ENCODE measurements at regions not wholly inside any gene's neighbourhood (a gene's known extent, or its start where the extent isn't known, plus 50 kb on each side); places are given as distances from the start of the nearest gene placed in this dataset.

- Histone ChIP-seq H3K9ac (ENCODE audit: low read length) (no peak overlapping the region), H2BK15ac (ENCODE audit: low read depth, poor library complexity, severe bottlenecking) (no peak overlapping the region), H2AK5ac (ENCODE audit: low read length, severe bottlenecking) (no peak overlapping the region), H2BK5ac (ENCODE audit: low read depth, low read length, poor library complexity, severe bottlenecking) (no peak overlapping the region), H3K9me3 (ENCODE audit: control insufficient read depth, low read length) (no peaks in the 10 kb centered on the region), H3K14ac (ENCODE audit: low read length in 2 of 2) (no peak overlapping the region), H3K27ac (ENCODE audit: low read length, poor library complexity, severe bottlenecking) (no peak overlapping the region), H3K27me3 (ENCODE audit: control insufficient read depth in 1 of 2, insufficient read depth in 1 of 2, low read length in 2 of 2) (no peaks in the 10 kb centered on the region), H3K79me1 (replicated peaks; ENCODE audit: low read length, poor library complexity, severe bottlenecking) (no peaks in the 10 kb centered on the region), H3K4me2 (ENCODE audit: low read length, poor library complexity, severe bottlenecking) (no peak overlapping the region), H3K4me3 (ENCODE audit: insufficient read depth in 1 of 2, low read depth in 1 of 2, low read length in 2 of 2) (no peak overlapping the region), H2BK12ac (ENCODE audit: low read length in 2 of 2) (no peak overlapping the region), H2AFZ (ENCODE audit: low read depth, low read length) (no peak overlapping the region), H3K18ac (ENCODE audit: low read depth in 1 of 2, low read length in 2 of 2) (no peak overlapping the region), H2BK120ac (ENCODE audit: low read depth, low read length) (no peak overlapping the region), H3K36me3 (ENCODE audit: control insufficient read depth in 1 of 2, insufficient read depth in 2 of 2, low read depth in 1 of 2, low read length in 2 of 2) (no peaks in the 10 kb centered on the region), H4K8ac (ENCODE audit: low read length) (no peak overlapping the region), H3K4ac (ENCODE audit: low read depth in 1 of 2, low read length in 2 of 2) (no peak overlapping the region), H3K4me1 (ENCODE audit: control insufficient read depth, insufficient read depth, low read depth, low read length) (no peaks in the 10 kb centered on the region), H4K91ac (ENCODE audit: low read length) (no peak overlapping the region), H3K23ac (ENCODE audit: low read length in 2 of 2) (no peak overlapping the region)
- 71% methylated on average over 1 of the region's 1 CpG for WGBS
- DNase-seq: no peak
These were observed 68.5 kb upstream of the TENT5A start for GRCh38 chr6:81820980-81821379.

GRCh38 chr6:81820422-81820821 lies 67.9 kb upstream of the TENT5A start:
- Histone ChIP-seq H4K8ac (ENCODE audit: low read length) (no peak overlapping the region), H2AK5ac (ENCODE audit: low read length, severe bottlenecking) (no peak overlapping the region), H2BK120ac (ENCODE audit: low read depth, low read length) (no peak overlapping the region), H3K36me3 (ENCODE audit: control insufficient read depth in 1 of 2, insufficient read depth in 2 of 2, low read depth in 1 of 2, low read length in 2 of 2) (no peaks in the 10 kb centered on the region), H3K9me3 (ENCODE audit: control insufficient read depth, low read length) (no peaks in the 10 kb centered on the region), H3K23ac (ENCODE audit: low read length in 2 of 2) (no peak overlapping the region), H3K4ac (ENCODE audit: low read depth in 1 of 2, low read length in 2 of 2) (no peak overlapping the region), H3K4me3 (ENCODE audit: insufficient read depth in 1 of 2, low read depth in 1 of 2, low read length in 2 of 2) (no peak overlapping the region), H3K4me2 (ENCODE audit: low read length, poor library complexity, severe bottlenecking) (no peak overlapping the region), H2BK15ac (ENCODE audit: low read depth, poor library complexity, severe bottlenecking) (no peak overlapping the region), H3K18ac (ENCODE audit: low read depth in 1 of 2, low read length in 2 of 2) (peak overlapping the region in 1 of 2 experiments; percentile 52), H2BK5ac (ENCODE audit: low read depth, low read length, poor library complexity, severe bottlenecking) (no peak overlapping the region), H3K4me1 (ENCODE audit: control insufficient read depth, insufficient read depth, low read depth, low read length) (no peaks in the 10 kb centered on the region), H3K14ac (ENCODE audit: low read length in 2 of 2) (no peak overlapping the region), H3K27ac (ENCODE audit: low read length, poor library complexity, severe bottlenecking) (no peak overlapping the region), H3K79me1 (replicated peaks; ENCODE audit: low read length, poor library complexity, severe bottlenecking) (no peaks in the 10 kb centered on the region), H2BK12ac (ENCODE audit: low read length in 2 of 2) (no peak overlapping the region), H3K9ac (ENCODE audit: low read length) (no peak overlapping the region), H4K91ac (ENCODE audit: low read length) (no peak overlapping the region), H2AFZ (ENCODE audit: low read depth, low read length) (no peak overlapping the region), H3K27me3 (ENCODE audit: control insufficient read depth in 1 of 2, insufficient read depth in 1 of 2, low read length in 2 of 2) (no peaks in the 10 kb centered on the region)
- WGBS: 90% methylated on average over 1 of the region's 2 CpGs
- no peak for DNase-seq

- H3K23ac ChIP-seq (ENCODE audit: low read length in 2 of 2): no peak overlapping the region
- no peak overlapping the region for H3K18ac ChIP-seq (ENCODE audit: low read depth in 1 of 2, low read length in 2 of 2)
- H3K9me3 ChIP-seq (ENCODE audit: control insufficient read depth, low read length): no peaks in the 10 kb centered on the region
- no peaks in the 10 kb centered on the region for H3K79me1 ChIP-seq (replicated peaks; ENCODE audit: low read length, poor library complexity, severe bottlenecking)
- no peak overlapping the region for H3K27ac ChIP-seq (ENCODE audit: low read length, poor library complexity, severe bottlenecking)
- H4K91ac ChIP-seq (ENCODE audit: low read length): no peak overlapping the region
- H3K4ac ChIP-seq (ENCODE audit: low read depth in 1 of 2, low read length in 2 of 2): no peak overlapping the region
- no peak overlapping the region for H2BK120ac ChIP-seq (ENCODE audit: low read depth, low read length)
- peak overlapping the region in 1 of 2 experiments; percentile 12 for H2BK12ac ChIP-seq (ENCODE audit: low read length in 2 of 2)
- H3K14ac ChIP-seq (ENCODE audit: low read length in 2 of 2): no peak overlapping the region
- no peaks in the 10 kb centered on the region for H3K36me3 ChIP-seq (ENCODE audit: control insufficient read depth in 1 of 2, insufficient read depth in 2 of 2, low read depth in 1 of 2, low read length in 2 of 2)
- H4K8ac ChIP-seq (ENCODE audit: low read length): no peak overlapping the region
- H3K4me3 ChIP-seq (ENCODE audit: insufficient read depth in 1 of 2, low read depth in 1 of 2, low read length in 2 of 2): no peak overlapping the region
- DNase-seq: no peak
- H3K9ac ChIP-seq (ENCODE audit: low read length): no peak overlapping the region
- no peaks in the 10 kb centered on the region for H3K4me1 ChIP-seq (ENCODE audit: control insufficient read depth, insufficient read depth, low read depth, low read length)
- H2BK15ac ChIP-seq (ENCODE audit: low read depth, poor library complexity, severe bottlenecking): no peak overlapping the region
- no peaks in the 10 kb centered on the region for H3K27me3 ChIP-seq (ENCODE audit: control insufficient read depth in 1 of 2, insufficient read depth in 1 of 2, low read length in 2 of 2)
- H3K4me2 ChIP-seq (ENCODE audit: low read length, poor library complexity, severe bottlenecking): no peak overlapping the region
- no peak overlapping the region for H2AFZ ChIP-seq (ENCODE audit: low read depth, low read length)
- WGBS: 89% methylated on average over 6 of the region's 6 CpGs
- no peak overlapping the region for H2AK5ac ChIP-seq (ENCODE audit: low read length, severe bottlenecking)
- H2BK5ac ChIP-seq (ENCODE audit: low read depth, low read length, poor library complexity, severe bottlenecking): no peak overlapping the region
These were observed 67.3 kb upstream of the TENT5A start for GRCh38 chr6:81819767-81820166.

GRCh38 chr6:81818901-81819361 lies 66.5 kb upstream of the TENT5A start:
- Histone ChIP-seq H3K9ac (ENCODE audit: low read length) (no peak overlapping the region), H3K79me1 (replicated peaks; ENCODE audit: low read length, poor library complexity, severe bottlenecking) (no peaks in the 10 kb centered on the region), H3K27ac (ENCODE audit: low read length, poor library complexity, severe bottlenecking) (no peak overlapping the region), H2BK5ac (ENCODE audit: low read depth, low read length, poor library complexity, severe bottlenecking) (no peak overlapping the region), H4K91ac (ENCODE audit: low read length) (no peak overlapping the region), H2AFZ (ENCODE audit: low read depth, low read length) (no peak overlapping the region), H3K4me2 (ENCODE audit: low read length, poor library complexity, severe bottlenecking) (no peak overlapping the region), H3K9me3 (ENCODE audit: control insufficient read depth, low read length) (no peaks in the 10 kb centered on the region), H4K8ac (ENCODE audit: low read length) (no peak overlapping the region), H3K36me3 (ENCODE audit: control insufficient read depth in 1 of 2, insufficient read depth in 2 of 2, low read depth in 1 of 2, low read length in 2 of 2) (no peaks in the 10 kb centered on the region), H2BK12ac (ENCODE audit: low read length in 2 of 2) (no peak overlapping the region), H3K4me3 (ENCODE audit: insufficient read depth in 1 of 2, low read depth in 1 of 2, low read length in 2 of 2) (no peak overlapping the region), H3K4me1 (ENCODE audit: control insufficient read depth, insufficient read depth, low read depth, low read length) (no peaks in the 10 kb centered on the region), H2AK5ac (ENCODE audit: low read length, severe bottlenecking) (no peak overlapping the region), H3K18ac (ENCODE audit: low read depth in 1 of 2, low read length in 2 of 2) (no peak overlapping the region), H3K14ac (ENCODE audit: low read length in 2 of 2) (no peak overlapping the region), H3K4ac (ENCODE audit: low read depth in 1 of 2, low read length in 2 of 2) (no peak overlapping the region), H3K27me3 (ENCODE audit: control insufficient read depth in 1 of 2, insufficient read depth in 1 of 2, low read length in 2 of 2) (no peaks in the 10 kb centered on the region), H3K23ac (ENCODE audit: low read length in 2 of 2) (no peak overlapping the region), H2BK15ac (ENCODE audit: low read depth, poor library complexity, severe bottlenecking) (no peak overlapping the region), H2BK120ac (ENCODE audit: low read depth, low read length) (no peak overlapping the region)
- no peak for DNase-seq
- 94% methylated on average over 2 of the region's 2 CpGs for WGBS

Measured in mesenchymal stem cell (in vitro differentiated cells and primary cell).